Large intestine (tissue), 3 donors: ENCODE measurements at regions not wholly inside any gene's neighbourhood (a gene's known extent, or its start where the extent isn't known, plus 50 kb on each side); places are given as distances from the start of the nearest gene placed in this dataset.

Experiments used
- DNase-seq, 2 donors: peaks; one replicate each; pipeline versions ENCODE4 v3.0.0 to v3.0.0-alpha.2; 2013
- H3K27ac ChIP-seq: one replicate; pipeline ENCODE4 v1.5.1; 2013; ENCODE audit warnings: low read length
- H3K27me3 ChIP-seq: 2 replicates; pipeline ENCODE4 v1.6.1; 2013; ENCODE audit warnings: low read length; ENCODE audit not compliant: control insufficient read depth, insufficient read depth
- H3K36me3 ChIP-seq: 2 replicates; pipeline ENCODE4 v1.6.1; 2013; ENCODE audit warnings: low read length; ENCODE audit not compliant: control insufficient read depth, insufficient read depth
- H3K4me1 ChIP-seq: one replicate; pipeline ENCODE4 v1.6.1; 2013; ENCODE audit warnings: low read length; ENCODE audit not compliant: control insufficient read depth, insufficient read depth
- H3K4me3 ChIP-seq: one replicate; pipeline ENCODE4 v1.5.1; 2013; ENCODE audit warnings: low read length
- H3K9me3 ChIP-seq: one replicate; pipeline ENCODE4 v1.6.1; 2013; ENCODE audit warnings: mild to moderate bottlenecking, low read depth, low read length, moderate library complexity; ENCODE audit not compliant: control insufficient read depth
- WGBS: methylation state at CpG from one replicate; pipeline ENCODE4 v1.1.5; 2013; ENCODE audit warnings: low lambda C conversion rate; ENCODE audit not compliant: insufficient coverage; 5-methylcytosine and 5-hydroxymethylcytosine counted together

GRCh38 chr3:107942244-107942643 is 148.6 kb downstream of the CD47 start:
- 100% methylated on average over 1 of the region's 6 CpGs for WGBS
- DNase-seq = no peak
- H3K36me3 ChIP-seq = no peaks in the 10 kb centered on the region
- no peaks in the 10 kb centered on the region for H3K4me1 ChIP-seq
- H3K9me3 ChIP-seq = no peaks in the 10 kb centered on the region
- H3K27ac ChIP-seq = no peak overlapping the region
- H3K4me3 ChIP-seq = no peak overlapping the region
- no peaks in the 10 kb centered on the region for H3K27me3 ChIP-seq

- no peak overlapping the region for H3K27ac ChIP-seq
- DNase-seq = no peak
Observed at GRCh38 chr3:107939691-107940442, 151.0 kb downstream of the CD47 start.

GRCh38 chr3:107938143-107938542 is 152.7 kb downstream of the CD47 start:
- Histone ChIP-seq H3K4me3 (no peak overlapping the region), H3K4me1 (no peaks in the 10 kb centered on the region), H3K9me3 (no peaks in the 10 kb centered on the region), H3K27ac (no peak overlapping the region), H3K27me3 (no peaks in the 10 kb centered on the region), H3K36me3 (no peaks in the 10 kb centered on the region)
- peak; percentile 5 to 41 for DNase-seq

More at GRCh38 chr3:107939691-107940442, 151.0 kb downstream of the CD47 start:
- H3K9me3 ChIP-seq = no peaks in the 10 kb centered on the region
- 67% methylated on average over 6 of the region's 10 CpGs for WGBS
- H3K4me3 ChIP-seq = no peak overlapping the region
- H3K4me1 ChIP-seq = no peaks in the 10 kb centered on the region
- H3K27me3 ChIP-seq = no peaks in the 10 kb centered on the region
- no peaks in the 10 kb centered on the region for H3K36me3 ChIP-seq

GRCh38 chr3:107934808-107935207 is 156.0 kb downstream of the CD47 start:
- no peaks in the 10 kb centered on the region for H3K4me1 ChIP-seq
- no peaks in the 10 kb centered on the region for H3K27me3 ChIP-seq
- DNase-seq = no peak
- no peak overlapping the region for H3K27ac ChIP-seq
- no peaks in the 10 kb centered on the region for H3K9me3 ChIP-seq
- no peaks in the 10 kb centered on the region for H3K36me3 ChIP-seq
- H3K4me3 ChIP-seq = no peak overlapping the region
- WGBS = 91% methylated on average over 1 of the region's 4 CpGs

- no peaks in the 10 kb centered on the region for H3K36me3 ChIP-seq
- no peaks in the 10 kb centered on the region for H3K4me1 ChIP-seq
- WGBS = 88% methylated on average over 2 of the region's 2 CpGs
- no peak overlapping the region for H3K4me3 ChIP-seq
- no peak for DNase-seq
- no peaks in the 10 kb centered on the region for H3K9me3 ChIP-seq
- no peak overlapping the region for H3K27ac ChIP-seq
- peaks cover 6% of the 10 kb centered on the region for H3K27me3 ChIP-seq
Observed at GRCh38 chr3:107933450-107933849, 157.4 kb downstream of the CD47 start.

- peaks cover 14% of the 10 kb centered on the region for H3K27me3 ChIP-seq
- no peaks in the 10 kb centered on the region for H3K9me3 ChIP-seq
- no peak overlapping the region for H3K27ac ChIP-seq
- H3K36me3 ChIP-seq = no peaks in the 10 kb centered on the region
- peaks cover 3% of the 10 kb centered on the region for H3K4me1 ChIP-seq
- H3K4me3 ChIP-seq = no peak overlapping the region
- no peak for DNase-seq
Observed at GRCh38 chr3:107931326-107931725, 159.5 kb downstream of the CD47 start.

GRCh38 chr3:107929088-107929487 is 161.7 kb downstream of the CD47 start:
- H3K9me3 ChIP-seq = no peaks in the 10 kb centered on the region
- H3K27me3 ChIP-seq = peaks cover 14% of the 10 kb centered on the region
- no peak overlapping the region for H3K27ac ChIP-seq
- no peak overlapping the region for H3K4me3 ChIP-seq
- peaks cover 3% of the 10 kb centered on the region for H3K4me1 ChIP-seq
- DNase-seq = no peak
- WGBS = 100% methylated on average over 2 of the region's 3 CpGs
- H3K36me3 ChIP-seq = no peaks in the 10 kb centered on the region

GRCh38 chr3:107928084-107928445 is 162.8 kb downstream of the CD47 start:
- peaks cover 3% of the 10 kb centered on the region for H3K4me1 ChIP-seq
- no CpG with 5 or more reads among the region's 8 CpGs for WGBS
- H3K27me3 ChIP-seq = peaks cover 14% of the 10 kb centered on the region
- no peaks in the 10 kb centered on the region for H3K9me3 ChIP-seq
- peak in 1 of 2 donors; percentile 3 for DNase-seq
- peak overlapping the region; percentile 58 for H3K4me3 ChIP-seq
- H3K27ac ChIP-seq = no peak overlapping the region
- no peaks in the 10 kb centered on the region for H3K36me3 ChIP-seq

GRCh38 chr3:107927361-107928083 is 163.3 kb downstream of the CD47 start:
- WGBS = no CpG with 5 or more reads among the region's 55 CpGs
- DNase-seq = peak; percentile 34 to 67
- Histone ChIP-seq H3K27ac (no peak overlapping the region), H3K9me3 (no peaks in the 10 kb centered on the region), H3K27me3 (peaks cover 14% of the 10 kb centered on the region), H3K4me1 (peaks cover 3% of the 10 kb centered on the region), H3K36me3 (no peaks in the 10 kb centered on the region), H3K4me3 (peak overlapping the region; percentile 58)

- DNase-seq = no peak
- peaks cover 15% of the 10 kb centered on the region for H3K27me3 ChIP-seq
Observed at GRCh38 chr3:107925851-107926250, 165.0 kb downstream of the CD47 start.

GRCh38 chr3:107921038-107921437 is 169.8 kb downstream of the CD47 start:
- DNase-seq = no peak
- Histone ChIP-seq H3K4me3 (no peak overlapping the region), H3K27me3 (peaks cover 9% of the 10 kb centered on the region), H3K36me3 (no peaks in the 10 kb centered on the region), H3K4me1 (no peaks in the 10 kb centered on the region), H3K9me3 (no peaks in the 10 kb centered on the region), H3K27ac (no peak overlapping the region)
- no CpG with 5 or more reads among the region's 1 CpG for WGBS

More at GRCh38 chr3:107925851-107926250, 165.0 kb downstream of the CD47 start:
- no peaks in the 10 kb centered on the region for H3K9me3 ChIP-seq
- no peak overlapping the region for H3K27ac ChIP-seq
- no peak overlapping the region for H3K4me3 ChIP-seq
- H3K4me1 ChIP-seq = peaks cover 3% of the 10 kb centered on the region
- WGBS = 100% methylated on average over 2 of the region's 5 CpGs
- no peaks in the 10 kb centered on the region for H3K36me3 ChIP-seq
